ENCODE measurements at regions not wholly inside any gene's neighbourhood (a gene's known extent, or its start where the extent isn't known, plus 50 kb on each side); places are given as distances from the start of the nearest gene placed in this dataset.

DNA sequence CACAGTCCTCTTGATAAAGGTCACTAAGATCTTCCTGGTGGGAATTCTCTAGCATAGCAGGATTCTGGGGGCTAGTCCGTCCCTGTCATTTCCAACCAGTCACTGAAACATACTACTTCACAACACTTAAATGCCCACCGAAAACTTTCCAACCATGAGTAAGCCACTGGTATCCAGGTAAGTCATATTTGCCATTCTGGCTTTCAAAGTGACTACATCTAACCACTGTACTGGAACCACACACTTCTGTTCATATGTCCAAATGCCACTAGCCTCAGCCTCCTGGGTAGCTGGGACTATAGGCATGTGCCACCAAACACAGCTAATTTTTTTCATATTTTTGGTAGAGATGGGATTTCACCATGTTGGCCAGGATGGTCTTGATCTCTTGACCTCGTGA lies 64.3 kb upstream of the VANGL1 start:
- no peak for DNase-seq

DNA sequence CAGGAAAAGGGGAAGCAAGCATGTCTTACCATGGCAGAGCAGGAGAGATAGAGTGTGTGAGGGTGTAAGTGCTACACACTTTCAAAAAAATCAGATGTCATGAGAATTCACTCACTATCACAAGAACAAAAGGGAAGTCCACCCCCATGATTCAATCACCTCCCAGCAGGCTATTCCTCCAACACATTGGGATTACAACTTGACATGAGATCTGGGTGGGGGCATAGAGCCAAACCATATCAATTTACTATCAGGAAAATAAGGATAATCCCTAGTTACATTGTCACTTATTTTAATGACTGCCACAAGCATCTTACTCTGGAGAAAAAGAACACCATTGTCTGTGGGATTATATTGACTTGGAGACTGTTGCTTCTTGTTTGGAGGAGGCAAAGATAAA lies 66.1 kb upstream of the VANGL1 start:
- no peak for DNase-seq

DNA sequence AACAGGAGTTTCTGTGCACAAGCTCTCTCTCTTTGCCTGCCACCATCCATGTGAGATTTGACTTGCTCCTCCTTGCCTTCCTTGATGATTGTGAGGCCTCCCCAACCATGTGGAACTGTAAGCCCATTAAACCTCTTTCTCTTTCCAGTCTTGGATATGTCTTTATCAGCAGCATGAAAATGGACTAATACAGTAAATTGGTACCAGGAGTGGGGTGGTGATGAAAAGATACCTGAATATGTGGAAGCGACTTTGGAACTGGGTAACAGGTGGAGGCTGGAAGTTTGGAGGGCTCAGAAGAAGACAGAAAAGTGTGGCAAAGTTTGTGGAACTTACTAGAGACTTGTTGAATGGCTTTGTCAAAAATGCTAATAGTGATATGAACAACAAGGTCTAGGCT lies 69.1 kb upstream of the VANGL1 start:
- DNase-seq: no peak

DNA sequence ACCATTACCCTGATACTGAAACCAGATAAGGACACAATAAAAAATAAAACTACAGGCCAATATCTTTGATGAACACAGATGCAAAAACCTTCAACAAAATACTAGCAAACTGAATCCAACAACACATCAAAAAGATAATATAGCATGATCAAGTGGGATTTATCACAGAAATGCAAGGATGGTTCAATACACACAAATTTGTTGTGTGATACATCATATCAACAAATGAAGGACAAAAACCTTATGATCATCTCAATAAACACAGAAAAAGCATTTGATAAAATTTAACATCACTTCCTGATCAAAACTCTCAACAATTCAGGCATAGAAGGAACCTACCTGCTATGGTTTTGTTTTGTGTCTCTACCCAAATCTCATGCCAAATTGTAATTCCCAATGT lies 74.3 kb upstream of the VANGL1 start:
- no peak for DNase-seq

DNA sequence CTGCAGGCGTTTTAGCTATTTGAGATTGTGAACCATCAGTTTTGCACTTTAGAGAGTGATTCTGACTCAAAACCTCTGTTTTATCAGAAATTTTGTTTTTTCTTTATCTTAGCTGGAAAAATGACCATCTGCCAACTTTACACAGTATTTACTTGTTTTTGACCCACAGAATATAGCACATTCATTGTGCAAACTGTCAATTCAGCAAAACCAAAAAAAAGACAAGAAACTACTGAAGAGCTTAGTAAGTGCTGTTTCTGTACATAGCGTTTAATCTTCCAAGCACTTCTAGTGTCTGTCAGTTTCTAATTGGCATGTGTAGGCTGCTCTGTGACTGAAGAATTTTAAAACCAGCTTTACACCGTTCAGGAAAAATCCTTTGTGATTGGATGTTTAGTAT lies 76.0 kb upstream of the VANGL1 start:
- DNase-seq: no peak

DNA sequence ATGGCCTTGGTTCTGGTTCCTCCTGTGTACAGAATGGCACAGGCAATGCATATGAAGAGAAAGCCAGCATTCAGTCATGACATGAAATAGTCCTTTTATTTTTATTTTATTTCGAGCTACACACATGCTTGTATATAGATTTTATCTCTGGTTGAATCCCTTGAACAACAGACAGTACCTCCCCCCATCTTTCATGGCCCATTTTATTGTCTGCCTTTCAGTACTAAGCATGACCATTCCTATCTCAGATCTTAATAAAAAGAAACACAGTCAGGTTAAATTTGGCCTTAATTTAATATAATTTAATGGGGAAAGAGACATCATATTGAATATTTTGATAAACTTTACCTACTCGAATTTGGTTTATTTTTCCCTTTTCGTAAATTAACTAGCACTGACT lies 76.4 kb upstream of the VANGL1 start:
- no peak for DNase-seq

GRCh38 chr1:115564201-115564600 lies 77.6 kb upstream of the VANGL1 start:
- DNase-seq: no peak

GRCh38 chr1:115560027-115560426 lies 81.7 kb upstream of the VANGL1 start:
- no peak for DNase-seq

DNA sequence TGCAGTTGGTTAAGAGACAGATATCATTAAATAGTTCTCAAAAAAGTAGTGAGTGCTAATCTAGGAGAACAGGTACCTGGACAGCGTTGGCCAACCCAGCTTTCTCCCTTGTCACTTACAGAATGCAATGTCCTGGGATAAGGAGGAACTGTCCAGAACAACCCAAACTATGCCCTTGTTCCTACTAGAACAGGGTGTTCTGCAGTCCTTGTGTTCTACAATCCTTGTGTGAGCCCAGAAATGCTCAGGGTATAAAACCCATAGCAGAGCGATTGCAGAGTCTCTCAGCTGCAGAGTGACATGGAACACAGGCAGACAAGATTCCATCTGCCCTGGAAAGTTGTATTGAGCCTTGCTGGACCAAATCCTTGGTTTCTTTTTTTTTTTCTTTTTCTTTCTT lies 83.5 kb upstream of the VANGL1 start:
- no peak for DNase-seq

DNA sequence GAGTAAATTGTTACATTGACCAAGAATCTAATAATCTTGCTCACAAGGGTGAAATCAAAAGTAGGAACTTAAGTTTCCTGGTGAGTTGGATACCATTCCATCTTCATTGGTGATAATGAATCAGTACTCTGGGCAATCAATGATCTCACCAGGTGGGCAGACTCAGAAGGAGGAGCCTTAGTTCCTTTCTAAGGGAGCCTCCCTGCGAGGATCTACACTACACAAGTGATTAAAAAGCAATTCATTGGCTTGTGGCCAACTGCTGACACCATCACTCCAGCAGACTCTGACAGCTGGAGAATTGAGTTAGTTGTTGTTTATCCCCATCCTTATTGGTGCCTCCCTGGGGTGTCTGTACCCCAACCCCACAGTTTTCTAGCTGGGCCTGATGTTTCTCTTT lies 84.1 kb upstream of the VANGL1 start:
- DNase-seq: no peak

DNA sequence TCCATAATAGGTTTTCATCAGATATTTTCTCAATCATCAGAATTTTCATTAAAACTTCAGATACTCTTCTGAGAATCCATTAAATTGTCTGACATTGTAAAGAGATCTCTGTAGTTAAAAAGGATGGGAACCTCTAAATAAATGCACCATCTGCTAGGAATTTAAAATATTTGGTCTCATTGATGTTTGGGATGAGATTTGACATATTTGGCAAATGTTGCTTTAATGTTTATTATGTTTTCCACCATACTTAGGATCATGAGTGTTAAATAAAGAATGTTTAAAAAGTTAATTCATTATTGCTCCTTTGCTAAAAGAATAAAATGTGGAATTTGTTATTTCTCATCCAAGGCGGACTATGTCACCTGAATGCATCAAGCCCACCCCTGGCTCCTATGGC lies 85.5 kb upstream of the VANGL1 start:
- no peak for DNase-seq

DNA sequence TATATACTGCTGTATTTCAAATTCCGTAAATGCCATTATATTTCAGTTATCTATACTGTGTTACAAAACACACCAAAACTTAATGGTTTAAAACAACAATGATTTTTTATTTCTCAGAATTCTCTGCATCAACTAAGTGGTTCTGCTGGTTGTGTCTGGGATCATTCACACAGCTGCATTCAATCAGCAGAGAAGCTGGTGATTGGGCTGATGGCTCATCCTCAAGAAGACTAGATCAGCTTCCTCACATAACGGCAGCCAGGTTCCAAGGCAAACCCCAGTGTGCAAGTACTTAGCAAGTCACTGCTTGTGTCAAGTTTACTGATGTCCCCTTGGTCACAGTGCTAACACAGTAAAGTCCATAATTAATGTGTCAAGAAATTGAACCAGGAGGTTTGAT lies 86.3 kb upstream of the VANGL1 start:
- no peak for DNase-seq

DNA sequence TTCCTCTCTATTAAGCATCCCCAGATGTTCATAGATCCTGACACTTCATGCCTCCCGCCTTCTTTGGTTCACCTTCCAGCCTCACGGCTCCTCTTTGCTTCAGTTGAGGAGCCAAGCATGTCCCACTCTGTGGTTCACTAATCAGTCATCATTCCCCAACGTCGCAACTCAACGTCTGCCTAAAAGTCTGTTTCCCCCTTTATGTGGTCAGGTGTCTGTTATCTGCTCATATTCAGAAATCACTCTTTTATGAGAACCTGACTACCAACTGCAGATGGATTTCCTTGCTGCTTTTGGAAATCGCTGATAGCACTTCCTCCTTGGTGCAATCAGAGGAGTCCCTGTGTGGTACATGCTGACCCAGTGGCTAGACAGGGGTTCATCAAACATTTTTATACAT lies 94.1 kb upstream of the VANGL1 start:
- no peak for DNase-seq

DNA sequence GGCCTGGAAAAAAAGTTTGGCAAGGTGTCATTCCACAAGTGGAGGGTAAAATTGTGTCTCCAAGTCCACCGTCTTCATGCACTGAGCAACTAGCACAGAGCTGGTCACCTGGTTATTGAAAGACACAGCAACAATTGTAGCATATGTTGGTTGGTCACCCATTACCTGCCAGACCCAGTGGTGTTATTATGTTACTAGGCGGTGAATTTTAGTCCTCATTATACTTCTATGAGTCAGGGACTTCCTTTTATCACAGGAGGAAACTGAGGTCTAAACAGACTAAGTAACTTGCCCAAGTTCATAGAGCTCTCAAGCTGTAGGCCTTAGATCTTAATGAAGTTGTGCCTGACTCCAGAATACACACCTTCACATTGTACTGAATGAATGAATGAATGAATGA lies 94.9 kb upstream of the VANGL1 start:
- DNase-seq: no peak

GRCh38 chr1:115545791-115546733 lies 95.7 kb upstream of the VANGL1 start:
- no peak for DNase-seq

GRCh38 chr1:115545096-115545720 lies 96.6 kb upstream of the VANGL1 start:
- DNase-seq: no peak

DNA sequence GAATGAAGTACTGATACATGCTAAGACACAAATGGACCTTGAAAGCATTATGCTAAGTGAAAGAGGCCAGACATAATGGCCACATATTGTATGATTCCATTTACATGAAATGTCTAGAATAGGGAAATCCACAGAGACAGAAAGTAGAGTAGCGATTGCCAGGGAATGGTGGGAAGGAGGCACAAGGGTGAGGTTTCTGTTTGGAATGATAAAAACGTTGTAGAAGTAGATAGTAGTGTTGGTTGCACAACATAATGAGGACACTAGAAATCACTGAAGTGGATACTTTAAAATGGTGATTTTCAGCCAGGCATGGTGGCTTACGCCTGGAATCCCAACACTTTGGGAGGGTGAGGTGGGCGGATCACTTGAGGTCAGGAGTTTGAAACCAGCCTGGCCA lies 97.6 kb upstream of the VANGL1 start:
- no peak for DNase-seq

- no peak for DNase-seq
These were observed 98.5 kb upstream of the VANGL1 start for GRCh38 chr1:115543247-115543646.

DNA sequence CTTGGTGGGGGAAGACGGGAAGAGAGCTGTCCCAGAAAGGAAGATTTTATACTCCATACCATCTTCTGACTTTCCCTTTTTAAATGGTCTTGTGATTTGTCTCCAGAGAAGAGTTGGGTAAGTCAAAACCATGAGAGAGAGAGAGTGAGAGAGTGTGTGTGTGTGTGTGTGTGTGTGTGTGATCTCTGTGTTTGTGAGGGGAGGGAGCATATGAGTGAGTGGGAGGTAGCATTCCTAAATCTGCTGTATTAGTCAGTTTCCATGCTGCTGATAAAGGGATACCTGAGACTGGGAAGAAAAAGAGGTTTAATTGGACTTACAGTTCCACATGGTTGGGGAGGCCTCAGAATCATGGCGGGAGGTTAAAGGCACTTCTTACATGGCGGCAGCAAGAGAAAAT lies 102.0 kb upstream of the VANGL1 start:
- no peak for DNase-seq

DNA sequence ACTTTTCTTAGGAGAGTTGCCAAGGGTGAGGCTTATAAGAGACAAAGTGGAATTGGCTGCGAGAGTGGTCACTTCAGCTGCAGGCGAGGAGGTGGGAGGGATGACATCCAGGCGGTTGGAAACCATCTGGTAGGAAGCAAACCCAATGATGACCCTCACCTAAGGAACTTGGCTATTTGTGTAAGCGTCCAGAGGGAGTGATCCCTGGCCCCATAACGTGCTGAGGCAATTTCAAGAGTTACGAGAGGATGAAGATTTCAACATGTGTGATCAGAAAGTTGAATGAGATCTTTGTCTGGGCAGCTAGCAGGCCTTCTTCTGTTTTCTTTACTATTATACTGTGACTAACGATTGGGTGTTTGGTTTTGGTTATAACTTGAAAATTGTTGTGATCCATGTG lies 102.7 kb upstream of the VANGL1 start:
- no peak for DNase-seq

DNA sequence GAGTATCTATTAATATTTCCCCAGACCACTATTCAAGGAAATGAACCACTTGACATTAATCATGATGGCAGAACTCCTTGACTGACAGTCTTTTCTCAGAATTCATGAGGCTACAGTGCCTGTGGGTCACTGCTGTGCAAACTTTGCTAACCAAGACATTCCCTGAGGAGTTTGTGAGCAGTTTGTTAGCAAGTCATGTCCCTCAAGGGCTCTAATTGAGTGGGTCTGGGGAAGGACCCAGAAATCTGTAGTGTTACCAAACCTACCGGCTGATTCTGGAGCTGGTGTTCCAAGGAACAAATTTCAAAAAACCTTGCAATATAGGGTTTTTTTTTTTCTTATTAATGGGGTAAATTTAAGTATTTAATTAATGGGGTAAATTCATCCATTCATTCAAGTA lies 103.2 kb upstream of the VANGL1 start:
- DNase-seq: no peak

GRCh38 chr1:115537415-115537814 lies 104.4 kb upstream of the VANGL1 start:
- DNase-seq: no peak

DNA sequence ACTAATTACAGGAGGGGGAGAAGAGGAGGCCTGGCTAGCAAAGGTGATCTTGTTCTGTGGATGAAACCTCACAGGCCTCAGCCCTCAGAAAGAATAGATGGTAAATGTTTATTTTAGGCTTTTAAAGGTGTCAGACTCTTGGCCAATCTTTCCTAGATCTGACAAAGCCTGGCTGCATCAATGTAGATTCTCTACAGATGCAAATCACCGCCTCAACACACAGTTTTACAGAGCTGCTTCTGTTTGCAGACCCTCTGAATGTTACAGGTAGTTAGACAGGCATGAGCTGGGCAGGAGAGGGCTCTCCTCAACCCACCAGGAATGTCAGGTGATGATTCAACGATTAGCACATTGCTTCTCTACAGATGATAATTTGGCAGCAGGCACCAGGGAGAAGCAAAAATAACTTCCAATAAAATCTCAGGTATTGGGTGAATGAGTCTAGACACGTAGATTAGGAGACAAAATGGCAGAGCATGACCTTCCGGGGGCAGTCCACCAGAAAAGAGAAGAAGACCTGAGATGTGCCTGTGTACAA lies 105.4 kb upstream of the VANGL1 start:
- DNase-seq: no peak

DNA sequence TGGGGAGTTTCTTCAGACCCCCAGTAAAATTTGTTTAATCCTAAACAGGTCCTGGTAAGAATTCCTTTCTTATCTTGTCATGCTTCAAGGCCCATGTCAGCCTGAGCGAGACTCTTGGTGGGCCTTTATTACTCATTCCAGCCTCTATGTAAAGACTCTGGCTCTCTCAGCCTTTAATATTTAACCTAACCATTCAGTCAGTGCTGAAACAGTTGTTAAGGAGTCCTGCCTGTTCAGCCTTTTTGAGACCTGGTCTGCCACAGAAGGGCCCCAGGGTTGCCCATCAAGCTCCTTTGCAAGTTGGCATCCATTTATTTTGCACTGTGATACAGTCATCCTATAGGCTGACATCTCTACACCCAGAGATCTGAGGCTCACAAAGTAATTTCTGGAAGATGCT lies 107.7 kb upstream of the VANGL1 start:
- DNase-seq: no peak

All from CD4-positive, alpha-beta T cell treated with Interleukin-6 for 4 hours (primary cell).